ENCODE measurements at regions not wholly inside any gene's neighbourhood (a gene's known extent, or its start where the extent isn't known, plus 50 kb on each side); places are given as distances from the start of the nearest gene placed in this dataset.

DNA sequence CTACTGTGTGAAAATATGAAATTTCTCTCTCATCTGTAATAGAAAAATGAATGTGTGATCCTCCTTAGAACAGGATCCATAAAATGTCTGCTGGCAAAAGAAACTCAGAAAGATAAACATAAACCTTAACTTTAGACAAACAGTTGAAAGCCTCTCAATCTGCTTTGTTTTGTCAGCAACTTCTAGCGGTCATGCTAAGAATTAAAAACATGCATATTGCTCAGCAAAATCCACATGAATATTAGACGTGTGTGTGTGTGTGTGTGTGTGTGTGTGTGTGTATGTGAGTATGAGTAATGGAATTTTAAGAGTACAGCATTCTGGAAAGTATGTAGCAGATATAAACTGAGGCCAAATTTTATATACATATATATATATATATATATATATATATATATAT lies 1779.2 kb upstream of the MIR17HG start:
- H3K4me3 ChIP-seq (replicated peaks; ENCODE audit: insufficient read depth, low read length), result no peak overlapping the region
- DNase-seq (ENCODE audit: low read depth in 1 of 2, low spot score in 1 of 2), result no peak
- TF ChIP-seq, protein P1, sequence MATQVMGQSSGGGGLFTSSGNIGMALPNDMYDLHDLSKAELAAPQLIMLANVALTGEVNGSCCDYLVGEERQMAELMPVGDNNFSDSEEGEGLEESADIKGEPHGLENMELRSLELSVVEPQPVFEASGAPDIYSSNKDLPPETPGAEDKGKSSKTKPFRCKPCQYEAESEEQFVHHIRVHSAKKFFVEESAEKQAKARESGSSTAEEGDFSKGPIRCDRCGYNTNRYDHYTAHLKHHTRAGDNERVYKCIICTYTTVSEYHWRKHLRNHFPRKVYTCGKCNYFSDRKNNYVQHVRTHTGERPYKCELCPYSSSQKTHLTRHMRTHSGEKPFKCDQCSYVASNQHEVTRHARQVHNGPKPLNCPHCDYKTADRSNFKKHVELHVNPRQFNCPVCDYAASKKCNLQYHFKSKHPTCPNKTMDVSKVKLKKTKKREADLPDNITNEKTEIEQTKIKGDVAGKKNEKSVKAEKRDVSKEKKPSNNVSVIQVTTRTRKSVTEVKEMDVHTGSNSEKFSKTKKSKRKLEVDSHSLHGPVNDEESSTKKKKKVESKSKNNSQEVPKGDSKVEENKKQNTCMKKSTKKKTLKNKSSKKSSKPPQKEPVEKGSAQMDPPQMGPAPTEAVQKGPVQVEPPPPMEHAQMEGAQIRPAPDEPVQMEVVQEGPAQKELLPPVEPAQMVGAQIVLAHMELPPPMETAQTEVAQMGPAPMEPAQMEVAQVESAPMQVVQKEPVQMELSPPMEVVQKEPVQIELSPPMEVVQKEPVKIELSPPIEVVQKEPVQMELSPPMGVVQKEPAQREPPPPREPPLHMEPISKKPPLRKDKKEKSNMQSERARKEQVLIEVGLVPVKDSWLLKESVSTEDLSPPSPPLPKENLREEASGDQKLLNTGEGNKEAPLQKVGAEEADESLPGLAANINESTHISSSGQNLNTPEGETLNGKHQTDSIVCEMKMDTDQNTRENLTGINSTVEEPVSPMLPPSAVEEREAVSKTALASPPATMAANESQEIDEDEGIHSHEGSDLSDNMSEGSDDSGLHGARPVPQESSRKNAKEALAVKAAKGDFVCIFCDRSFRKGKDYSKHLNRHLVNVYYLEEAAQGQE (IDR thresholded peaks at IDR 0.05; ENCODE audit: insufficient replicate concordance, low read depth), result no peak
- TF ChIP-seq POLR2AphosphoS5 (IDR thresholded peaks at IDR 0.05; ENCODE audit: low read depth) (no peak), SPI1 (IDR thresholded peaks at IDR 0.05; ENCODE audit: borderline replicate concordance, low read depth) (no peak), GABPA (IDR thresholded peaks at IDR 0.05; ENCODE audit: low read depth) (no peak), CTCF (IDR thresholded peaks at IDR 0.05; ENCODE audit: insufficient read depth, low read length) (no peak)
- no peaks in the 10 kb centered on the region for H3K27me3 ChIP-seq (ENCODE audit: insufficient read depth, poor library complexity, severe bottlenecking)
- H3K27ac ChIP-seq (replicated peaks), result no peak overlapping the region

- no peak overlapping the region for H3K4me3 ChIP-seq (replicated peaks; ENCODE audit: insufficient read depth, low read length)
- no peak for TF ChIP-seq CTCF (IDR thresholded peaks at IDR 0.05; ENCODE audit: insufficient read depth, low read length)
- TF ChIP-seq POLR2AphosphoS5 (IDR thresholded peaks at IDR 0.05; ENCODE audit: low read depth), result no peak
- no peak for TF ChIP-seq GABPA (IDR thresholded peaks at IDR 0.05; ENCODE audit: low read depth)
- TF ChIP-seq, protein P1 (IDR thresholded peaks at IDR 0.05; ENCODE audit: insufficient replicate concordance, low read depth), result no peak
- no peak for TF ChIP-seq SPI1 (IDR thresholded peaks at IDR 0.05; ENCODE audit: borderline replicate concordance, low read depth)
- H3K27me3 ChIP-seq (ENCODE audit: insufficient read depth, poor library complexity, severe bottlenecking), result no peaks in the 10 kb centered on the region
- no peak overlapping the region for H3K27ac ChIP-seq (replicated peaks)
- DNase-seq (ENCODE audit: low read depth in 1 of 2, low spot score in 1 of 2), result no peak
Observed at GRCh38 chr13:89568746-89569145, 1778.7 kb upstream of the MIR17HG start.

GRCh38 chr13:89571676-89572075 lies 1775.8 kb upstream of the MIR17HG start:
- Histone ChIP-seq H3K27ac (replicated peaks) (no peak overlapping the region), H3K4me3 (replicated peaks; ENCODE audit: insufficient read depth, low read length) (no peak overlapping the region), H3K27me3 (ENCODE audit: insufficient read depth, poor library complexity, severe bottlenecking) (no peaks in the 10 kb centered on the region)
- DNase-seq (ENCODE audit: low read depth in 1 of 2, low spot score in 1 of 2), result no peak
- TF ChIP-seq GABPA (IDR thresholded peaks at IDR 0.05; ENCODE audit: low read depth) (no peak), CTCF (IDR thresholded peaks at IDR 0.05; ENCODE audit: insufficient read depth, low read length) (no peak), SPI1 (IDR thresholded peaks at IDR 0.05; ENCODE audit: borderline replicate concordance, low read depth) (no peak), POLR2AphosphoS5 (IDR thresholded peaks at IDR 0.05; ENCODE audit: low read depth) (no peak)
- TF ChIP-seq, protein P1 (IDR thresholded peaks at IDR 0.05; ENCODE audit: insufficient replicate concordance, low read depth), result no peak
